GM23248 (cell line): ENCODE measurements at regions not wholly inside any gene's neighbourhood (a gene's known extent, or its start where the extent isn't known, plus 50 kb on each side); places are given as distances from the start of the nearest gene placed in this dataset.

ENCODE experiments used
- DNase-seq: peaks from one replicate; pipeline ENCODE4 v3.0.0-alpha.2; 2015
- H2AFZ ChIP-seq: fragments of 200-600 bp; sonication (generic); 2 replicates; pipeline ENCODE4 v1.6.1; 2016; ENCODE audit warnings: antibody characterized with exemption
- H3F3A ChIP-seq: fragments of 200-600 bp; sonication (generic); 2 replicates; pipeline ENCODE4 v1.6.1; 2016; ENCODE audit warnings: mild to moderate bottlenecking, antibody characterized with exemption, mixed run types; ENCODE audit not compliant: insufficient read depth
- H3K27ac ChIP-seq: fragments of 200-600 bp; sonication (generic); 2 replicates; pipeline ENCODE4 v1.5.1; 2016; ENCODE audit warnings: mild to moderate bottlenecking
- H3K27me3 ChIP-seq: fragments of 200-600 bp; sonication (generic); replicated peaks from 2 replicates; pipeline ENCODE4 v1.6.1; 2016; ENCODE audit warnings: mild to moderate bottlenecking; ENCODE audit not compliant: insufficient read depth
- H3K36me3 ChIP-seq: fragments of 200-600 bp; sonication (generic); 2 replicates; pipeline ENCODE4 v1.6.1; 2016; ENCODE audit warnings: low read depth, mild to moderate bottlenecking
- H3K4me1 ChIP-seq: fragments of 200-600 bp; sonication (generic); 2 replicates; pipeline ENCODE4 v1.6.1; 2016; ENCODE audit warnings: mild to moderate bottlenecking; ENCODE audit not compliant: insufficient read depth
- H3K4me2 ChIP-seq: fragments of 200-600 bp; sonication (generic); one replicate; pipeline ENCODE4 v1.6.1; 2016; ENCODE audit warnings: mild to moderate bottlenecking; ENCODE audit not compliant: unreplicated experiment
- H3K4me3 ChIP-seq: fragments of 200-600 bp; sonication (generic); 2 replicates; pipeline ENCODE4 v1.5.1; 2016; ENCODE audit warnings: mild to moderate bottlenecking
- H3K79me2 ChIP-seq: fragments of 200-600 bp; sonication (generic); 2 replicates; pipeline ENCODE4 v1.6.1; 2016; ENCODE audit warnings: mild to moderate bottlenecking; ENCODE audit not compliant: insufficient read depth
- H3K9ac ChIP-seq: fragments of 200-600 bp; sonication (generic); 2 replicates; pipeline ENCODE4 v1.6.1; 2016; ENCODE audit warnings: mild to moderate bottlenecking
- H3K9me2 ChIP-seq: fragments of 200-600 bp; sonication (generic); 2 replicates; pipeline ENCODE4 v1.6.1; 2016; ENCODE audit warnings: mixed run types, mild to moderate bottlenecking, moderate library complexity; ENCODE audit not compliant: insufficient read depth
- H3K9me3 ChIP-seq: fragments of 200-600 bp; sonication (generic); one replicate; pipeline ENCODE4 v1.6.1; 2017; ENCODE audit warnings: low read depth
- H4K20me1 ChIP-seq: fragments of 200-600 bp; sonication (generic); 2 replicates; pipeline ENCODE4 v1.6.0; 2016; ENCODE audit not compliant: insufficient read depth
- EZH2 ChIP-seq: fragments of 200-600 bp; sonication (generic); IDR thresholded peaks from 2 replicates; pipeline ENCODE4 v1.6.1; 2018; ENCODE audit warnings: antibody characterized with exemption, mild to moderate bottlenecking; ENCODE audit not compliant: insufficient read depth, poor library complexity, severe bottlenecking
- EZH2phosphoT487 ChIP-seq: fragments of 200-600 bp; sonication (generic); IDR thresholded peaks from 2 replicates; pipeline ENCODE4 v1.6.1; 2018; ENCODE audit warnings: antibody characterized with exemption, moderate library complexity, mild to moderate bottlenecking, low read depth; ENCODE audit not compliant: insufficient read depth
- WGBS, 2 experiments: methylation state at CpG; one replicate each; pipeline ENCODE4 v1.1.6; 2015 to 2017; ENCODE audit warnings: low lambda C conversion rate in 2 of 2, low coverage in 1 of 2; ENCODE audit errors: missing lambda C conversion rate in 2 of 2; 5-methylcytosine and 5-hydroxymethylcytosine counted together
- in situ Hi-C: fragments of 300-500 bp; cut with MboI; formaldehyde crosslinking; loops from 2 replicates; pipeline ENCODE4 v1.15.0; 2020

DNA sequence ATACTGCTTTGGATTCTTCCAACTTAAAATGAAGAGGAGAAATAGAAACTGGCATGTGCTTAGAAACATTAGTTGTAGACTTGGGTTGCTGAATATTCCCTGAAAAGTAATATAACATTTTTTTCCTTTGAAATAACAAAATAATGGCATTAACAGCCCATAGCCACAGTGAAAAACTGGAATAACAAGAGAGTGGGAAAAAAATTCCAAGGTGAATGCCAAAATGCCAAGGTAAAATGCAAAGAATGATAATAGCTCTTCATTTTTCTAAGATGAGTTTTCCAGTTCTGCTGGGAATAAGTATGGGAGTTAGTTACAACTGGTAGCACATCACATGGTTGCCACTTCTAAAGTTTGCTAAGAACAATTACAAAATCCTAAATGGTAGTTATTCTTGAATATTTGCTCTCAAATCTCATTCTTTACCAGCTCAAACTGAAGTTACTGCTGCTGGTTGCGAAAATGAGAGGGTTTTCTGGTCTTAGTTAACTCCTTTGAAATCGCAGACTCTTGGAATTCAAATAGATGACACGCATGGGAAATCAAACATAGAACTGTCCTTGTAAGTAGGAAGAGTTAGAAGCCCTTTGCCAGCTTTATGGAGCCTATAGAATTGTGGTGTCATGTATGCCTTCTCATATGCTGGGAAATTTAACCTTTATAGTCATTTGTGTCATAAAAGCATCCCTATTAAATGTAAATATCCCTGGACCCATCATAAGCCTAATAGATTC, 165.0 kb upstream of the DCN start:
- H2AFZ ChIP-seq: peak overlapping the region; percentile 36; the same call in 1 of the 2 replicates

DNA sequence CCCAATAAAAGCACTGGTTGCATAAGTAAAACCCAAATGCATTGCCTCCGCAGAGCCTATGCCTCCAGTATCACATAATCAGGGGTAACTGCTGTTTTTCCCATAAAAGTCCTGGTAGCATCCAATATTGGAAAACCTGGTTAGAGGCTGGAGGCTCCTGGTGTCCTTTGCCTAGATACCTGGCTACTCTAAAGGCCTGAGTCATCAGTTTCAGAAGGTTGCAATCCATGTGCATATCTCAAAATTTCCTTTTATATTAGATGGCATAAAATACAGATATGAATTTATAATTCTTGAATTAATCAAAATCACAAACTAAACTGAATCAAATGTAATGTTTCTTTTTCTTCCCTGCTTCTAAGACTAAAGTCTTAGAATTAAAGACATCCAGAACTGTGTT, 164.2 kb upstream of the DCN start:
- Histone ChIP-seq H3K79me2 (no peaks in the 10 kb centered on the region), H3K4me2 (peak overlapping the region; percentile 54), H3K36me3 (no peaks in the 10 kb centered on the region), H3K27ac (peak overlapping the region; percentile 26; the same call in 1 of the 2 replicates), H3K9me3 (no peaks in the 10 kb centered on the region), H3K27me3 (no peaks in the 10 kb centered on the region), H4K20me1 (no peaks in the 10 kb centered on the region), H2AFZ (0 out of 2 replicates have a peak overlapping the region, but pooled peaks have one; percentile 36), H3K4me3 (no peak overlapping the region), H3K4me1 (peaks cover 23% of the 10 kb centered on the region), H3F3A (peaks cover 6% of the 10 kb centered on the region; the same call in 1 of the 2 replicates), H3K9ac (no peak overlapping the region), H3K9me2 (no peaks in the 10 kb centered on the region)
- in situ Hi-C loops: no loop called here
- WGBS, 2 experiments: 94 to 100% methylated on average over 1 of the region's 1 CpG
- TF ChIP-seq EZH2phosphoT487 (no peak), EZH2 (no peak)
- no peak for DNase-seq

More for the DNA sequence above, 165.0 kb upstream of the DCN start:
- Histone ChIP-seq H3K36me3 (no peaks in the 10 kb centered on the region), H3F3A (peaks cover 6% of the 10 kb centered on the region; the same call in 1 of the 2 replicates), H3K9ac (no peak overlapping the region), H3K9me2 (no peaks in the 10 kb centered on the region), H3K79me2 (no peaks in the 10 kb centered on the region), H3K9me3 (no peaks in the 10 kb centered on the region), H3K4me3 (no peak overlapping the region), H3K27me3 (no peaks in the 10 kb centered on the region), H3K27ac (peak overlapping the region; percentile 26), H4K20me1 (no peaks in the 10 kb centered on the region), H3K4me1 (peaks cover 23% of the 10 kb centered on the region), H3K4me2 (peak overlapping the region; percentile 54)
- in situ Hi-C loops: no loop called here
- peak; percentile 43 for DNase-seq
- WGBS, 2 experiments: 32 to 44% methylated on average over 3 of the region's 3 CpGs
- TF ChIP-seq EZH2 (no peak), EZH2phosphoT487 (no peak)

DNA sequence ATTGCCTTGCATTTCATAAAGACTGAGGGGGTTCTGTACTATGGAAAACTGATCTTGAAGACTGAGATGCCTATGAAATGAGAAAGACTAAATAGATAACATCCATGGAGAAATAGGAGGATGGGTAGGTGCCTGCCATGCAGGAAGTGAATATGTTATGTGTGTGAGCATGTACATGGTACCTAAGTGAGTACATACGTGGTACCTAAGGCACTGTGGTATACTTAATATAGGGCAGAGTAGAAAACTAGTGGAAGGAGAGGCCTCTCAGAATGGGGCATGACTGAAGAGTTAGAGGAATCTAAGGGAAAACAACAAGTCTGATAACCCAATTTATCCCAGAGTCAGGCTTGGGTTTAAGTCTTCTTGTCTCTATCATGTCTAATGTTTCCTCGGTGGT, 161.8 kb upstream of the DCN start:
- H3K27ac ChIP-seq: no peak overlapping the region
- H3K4me2 ChIP-seq: no peak overlapping the region
- no peaks in the 10 kb centered on the region for H3K9me2 ChIP-seq
- H4K20me1 ChIP-seq: no peaks in the 10 kb centered on the region
- H3K79me2 ChIP-seq: no peaks in the 10 kb centered on the region
- no peak overlapping the region for H3K9ac ChIP-seq
- TF ChIP-seq EZH2 (no peak), EZH2phosphoT487 (no peak)
- no peaks in the 10 kb centered on the region for H3K27me3 ChIP-seq
- H3K4me3 ChIP-seq: no peak overlapping the region
- H3F3A ChIP-seq: peaks cover 6% of the 10 kb centered on the region; the same call in 1 of the 2 replicates
- H3K4me1 ChIP-seq: peaks cover 20% of the 10 kb centered on the region
- in situ Hi-C loops: no loop called here
- H3K36me3 ChIP-seq: no peaks in the 10 kb centered on the region
- 73 to 80% methylated on average over 2 of the region's 2 CpGs for WGBS, 2 experiments
- no peaks in the 10 kb centered on the region for H3K9me3 ChIP-seq
- DNase-seq: no peak
- H2AFZ ChIP-seq: no peak overlapping the region

DNA sequence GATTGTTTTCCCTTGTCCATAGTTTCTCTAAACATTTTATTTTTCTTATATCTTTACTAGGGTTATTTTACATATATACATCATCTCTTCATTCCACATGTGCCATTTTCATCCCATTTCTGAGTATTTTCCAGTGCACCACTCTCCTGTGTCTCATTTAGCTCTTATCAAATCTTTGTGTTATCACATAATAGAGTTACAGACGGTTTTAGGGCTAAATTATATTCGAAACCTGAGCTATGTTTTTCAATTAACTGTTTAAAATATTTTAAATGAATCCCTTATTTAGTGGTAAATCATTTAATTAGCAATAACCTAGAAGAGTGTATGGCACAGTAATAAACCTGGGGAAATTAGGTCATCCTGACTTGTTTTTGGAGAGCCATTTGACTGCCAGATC, 160.4 kb upstream of the DCN start:
- Histone ChIP-seq H4K20me1 (no peaks in the 10 kb centered on the region), H3K4me1 (peaks cover 11% of the 10 kb centered on the region), H3K4me3 (no peak overlapping the region), H3K36me3 (no peaks in the 10 kb centered on the region), H3K9ac (no peak overlapping the region), H3K9me3 (no peaks in the 10 kb centered on the region), H2AFZ (no peak overlapping the region), H3K27me3 (no peaks in the 10 kb centered on the region), H3F3A (peaks cover 6% of the 10 kb centered on the region; the same call in 1 of the 2 replicates), H3K79me2 (no peaks in the 10 kb centered on the region), H3K27ac (no peak overlapping the region), H3K9me2 (no peaks in the 10 kb centered on the region), H3K4me2 (no peak overlapping the region)
- TF ChIP-seq EZH2phosphoT487: no peak
- TF ChIP-seq EZH2: no peak
- in situ Hi-C loops: no loop called here
- 96 to 98% methylated on average over 2 of the region's 2 CpGs for WGBS, 2 experiments
- no peak for DNase-seq
